Keratinocyte (primary cell): ENCODE measurements at regions not wholly inside any gene's neighbourhood (a gene's known extent, or its start where the extent isn't known, plus 50 kb on each side); places are given as distances from the start of the nearest gene placed in this dataset.

ENCODE experiments used
- DNase-seq: peaks from one replicate; pipeline ENCODE4 v3.0.0-alpha.2; 2011; ENCODE audit warnings: low read depth, missing footprints, low spot score
- FAIRE-seq: peaks from 2 replicates; lab custom pipeline; 2011; peaks lifted over from hg19 to GRCh38; lab: Jason Lieb, UNC
- H2AFZ ChIP-seq: 2 replicates; pipeline ENCODE4 v1.6.0; 2012; ENCODE audit warnings: low read length, control low read depth, inconsistent platforms; ENCODE audit not compliant: control insufficient read depth
- H3K27ac ChIP-seq: 2 replicates; pipeline ENCODE4 v1.5.1; 2011; ENCODE audit warnings: low read length; ENCODE audit not compliant: control insufficient read depth, insufficient read depth
- H3K27me3 ChIP-seq: 3 replicates; pipeline ENCODE4 v1.6.0; 2011; ENCODE audit warnings: low read length; ENCODE audit not compliant: control insufficient read depth, insufficient read depth; ENCODE audit errors: extremely low read depth
- H3K36me3 ChIP-seq, 2 experiments: 2 replicates in 1 of 2; 3 replicates in 1 of 2; pipeline ENCODE4 v1.5.1; 2011; ENCODE audit warnings: low read length in 2 of 2, mild to moderate bottlenecking in 1 of 2; ENCODE audit not compliant: control insufficient read depth in 2 of 2, insufficient read depth in 2 of 2; ENCODE audit errors: extremely low read depth in 1 of 2
- H3K4me1 ChIP-seq: 3 replicates; pipeline ENCODE4 v1.5.1; 2011; ENCODE audit warnings: low read length; ENCODE audit not compliant: control insufficient read depth, insufficient read depth; ENCODE audit errors: extremely low read depth
- H3K4me2 ChIP-seq: 3 replicates; pipeline ENCODE4 v1.6.0; 2011; ENCODE audit warnings: low read depth, low read length; ENCODE audit not compliant: control insufficient read depth, insufficient read depth; ENCODE audit errors: extremely low read depth
- H3K4me3 ChIP-seq, 3 experiments: fragments of 200-600 bp in 1 of 3; sonication (generic) in 1 of 3; 2 replicates in 2 of 3; 3 replicates in 1 of 3; pipeline ENCODE4 v1.5.1; 2011 to 2016; ENCODE audit warnings: low read length in 3 of 3, mild to moderate bottlenecking in 3 of 3, control low read depth in 2 of 3, inconsistent platforms in 1 of 3, low read depth in 1 of 3, mixed read lengths in 1 of 3, mixed run types in 1 of 3, moderate library complexity in 1 of 3; ENCODE audit not compliant: control insufficient read depth in 2 of 3, insufficient read depth in 2 of 3; ENCODE audit errors: extremely low read depth in 1 of 3
- H3K79me2 ChIP-seq: 2 replicates; pipeline ENCODE4 v1.6.0; 2012; ENCODE audit warnings: low read length; ENCODE audit not compliant: control insufficient read depth, insufficient read depth
- H3K9ac ChIP-seq: 3 replicates; pipeline ENCODE4 v1.6.0; 2011; ENCODE audit warnings: low read length; ENCODE audit not compliant: control insufficient read depth, insufficient read depth; ENCODE audit errors: extremely low read depth
- H3K9me1 ChIP-seq: 3 replicates; pipeline ENCODE4 v1.6.0; 2011; ENCODE audit warnings: low read length; ENCODE audit not compliant: control insufficient read depth, insufficient read depth; ENCODE audit errors: extremely low read depth
- H3K9me3 ChIP-seq: 2 replicates; pipeline ENCODE4 v1.5.1; 2012; ENCODE audit warnings: low read depth, low read length; ENCODE audit not compliant: control insufficient read depth
- H4K20me1 ChIP-seq: 3 replicates; pipeline ENCODE4 v1.6.0; 2011; ENCODE audit warnings: low read length; ENCODE audit not compliant: control insufficient read depth, insufficient read depth; ENCODE audit errors: extremely low read depth
- EZH2 ChIP-seq: IDR thresholded peaks from one replicate; pipeline ENCODE4 v1.6.1; 2012; ENCODE audit warnings: inconsistent platforms, mild to moderate bottlenecking, low read length, moderate library complexity
- dilution Hi-C: fragments of 300-500 bp; cut with MboI; formaldehyde crosslinking; loops from one replicate; pipeline ENCODE4 v1.7.0; 2020; ENCODE audit warnings: low sequenced_read_pairs; ENCODE audit not compliant: extremely low pct_ligation_motif_present
- TF ChIP-seq, protein P1 (sequence below), 3 experiments: IDR thresholded peaks in 1 of 3; conservative IDR thresholded peaks in 1 of 3; optimal IDR thresholded peaks in 1 of 3; 2 replicates in 2 of 3; 3 replicates in 1 of 3; pipeline versions ENCODE3 to v1.5.1; 2011; ENCODE audit warnings: low read length in 3 of 3, mild to moderate bottlenecking in 3 of 3, moderate library complexity in 2 of 3, control low read depth in 1 of 3, inconsistent platforms in 1 of 3; ENCODE audit not compliant: insufficient read depth in 2 of 3; ENCODE audit errors: extremely low read depth in 1 of 3

DNA sequence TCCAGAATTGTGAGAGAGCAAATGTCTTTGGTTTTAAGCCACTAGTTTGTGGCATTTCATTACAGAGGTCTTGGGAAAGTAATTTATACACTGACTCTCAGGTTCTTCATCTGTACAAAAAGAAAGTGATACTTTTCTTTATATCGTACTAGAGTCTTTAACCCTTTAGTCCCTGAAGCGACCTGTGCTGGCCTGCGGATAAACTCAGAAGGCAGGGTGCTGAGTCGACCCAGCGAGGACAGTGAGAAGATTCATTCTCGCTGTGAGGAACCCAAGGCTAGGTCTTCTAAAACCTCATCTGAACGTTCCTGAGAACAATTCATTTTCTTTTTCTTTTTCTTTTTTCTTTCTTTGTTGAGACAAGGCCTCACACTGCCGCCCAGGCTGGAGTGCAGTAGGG, 514.2 kb upstream of the MGMT start:
- H3K4me2 ChIP-seq, result no peak overlapping the region
- H3K36me3 ChIP-seq, result no peaks in the 10 kb centered on the region
- DNase-seq (no peak), FAIRE-seq (no peak)
- H2AFZ ChIP-seq, result no peak overlapping the region
- dilution Hi-C loops, result no loop called here
- H3K4me1 ChIP-seq, result no peaks in the 10 kb centered on the region
- H3K79me2 ChIP-seq, result no peaks in the 10 kb centered on the region
- no peak overlapping the region for H3K4me3 ChIP-seq
- H3K27me3 ChIP-seq, result no peaks in the 10 kb centered on the region
- no peaks in the 10 kb centered on the region for H4K20me1 ChIP-seq
- H3K27ac ChIP-seq, result no peak overlapping the region
- H3K9ac ChIP-seq, result no peak overlapping the region
- H3K9me1 ChIP-seq, result no peaks in the 10 kb centered on the region
- peaks cover 5% of the 10 kb centered on the region for H3K9me3 ChIP-seq
- TF ChIP-seq, protein P1, sequence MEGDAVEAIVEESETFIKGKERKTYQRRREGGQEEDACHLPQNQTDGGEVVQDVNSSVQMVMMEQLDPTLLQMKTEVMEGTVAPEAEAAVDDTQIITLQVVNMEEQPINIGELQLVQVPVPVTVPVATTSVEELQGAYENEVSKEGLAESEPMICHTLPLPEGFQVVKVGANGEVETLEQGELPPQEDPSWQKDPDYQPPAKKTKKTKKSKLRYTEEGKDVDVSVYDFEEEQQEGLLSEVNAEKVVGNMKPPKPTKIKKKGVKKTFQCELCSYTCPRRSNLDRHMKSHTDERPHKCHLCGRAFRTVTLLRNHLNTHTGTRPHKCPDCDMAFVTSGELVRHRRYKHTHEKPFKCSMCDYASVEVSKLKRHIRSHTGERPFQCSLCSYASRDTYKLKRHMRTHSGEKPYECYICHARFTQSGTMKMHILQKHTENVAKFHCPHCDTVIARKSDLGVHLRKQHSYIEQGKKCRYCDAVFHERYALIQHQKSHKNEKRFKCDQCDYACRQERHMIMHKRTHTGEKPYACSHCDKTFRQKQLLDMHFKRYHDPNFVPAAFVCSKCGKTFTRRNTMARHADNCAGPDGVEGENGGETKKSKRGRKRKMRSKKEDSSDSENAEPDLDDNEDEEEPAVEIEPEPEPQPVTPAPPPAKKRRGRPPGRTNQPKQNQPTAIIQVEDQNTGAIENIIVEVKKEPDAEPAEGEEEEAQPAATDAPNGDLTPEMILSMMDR (optimal IDR thresholded peaks at IDR 0.05 in 1 of 3, IDR thresholded peaks at IDR 0.05 in 1 of 3, conservative IDR thresholded peaks at IDR 0.05 in 1 of 3; ENCODE audit: extremely low read depth in 1 of 3, insufficient read depth in 2 of 3, low read length in 3 of 3), result no peak
- no peak for TF ChIP-seq EZH2

DNA sequence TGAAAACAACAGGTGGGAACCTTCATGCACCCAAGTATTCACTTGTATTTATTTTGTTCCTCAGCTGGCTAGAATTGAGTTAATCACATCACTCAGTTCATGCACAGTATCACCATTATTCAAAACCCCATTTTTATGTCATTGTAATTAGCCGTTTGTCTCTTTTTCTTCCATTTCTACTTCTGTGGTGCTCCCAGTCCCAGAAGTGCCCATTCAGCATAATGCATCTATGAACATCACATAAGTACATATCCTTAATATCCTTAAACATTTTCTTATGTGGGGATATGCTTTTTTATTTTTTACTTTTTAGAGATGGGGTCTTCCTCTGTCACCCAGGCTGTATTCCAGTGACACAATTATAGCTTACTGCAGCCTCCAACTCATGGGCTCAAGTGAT, 510.9 kb upstream of the MGMT start:
- dilution Hi-C loops, result no loop called here
- TF ChIP-seq, protein P1 (optimal IDR thresholded peaks at IDR 0.05 in 1 of 3, IDR thresholded peaks at IDR 0.05 in 1 of 3, conservative IDR thresholded peaks at IDR 0.05 in 1 of 3; ENCODE audit: extremely low read depth in 1 of 3, insufficient read depth in 2 of 3, low read length in 3 of 3), result no peak
- TF ChIP-seq EZH2, result no peak
- Histone ChIP-seq H3K9me1 (no peaks in the 10 kb centered on the region), H3K9ac (no peak overlapping the region), H3K27ac (no peak overlapping the region), H4K20me1 (no peaks in the 10 kb centered on the region), H3K27me3 (no peaks in the 10 kb centered on the region), H3K4me2 (no peak overlapping the region), H3K9me3 (no peaks in the 10 kb centered on the region), H3K4me1 (no peaks in the 10 kb centered on the region), H3K36me3 (no peaks in the 10 kb centered on the region), H2AFZ (no peak overlapping the region), H3K79me2 (no peaks in the 10 kb centered on the region), H3K4me3 (no peak overlapping the region)
- no peak for FAIRE-seq
- no peak for DNase-seq
